Gastrocnemius medialis (tissue), 4 donors: ENCODE measurements at regions not wholly inside any gene's neighbourhood (a gene's known extent, or its start where the extent isn't known, plus 50 kb on each side); places are given as distances from the start of the nearest gene placed in this dataset.

ENCODE experiments used
- CTCF ChIP-seq, 5 experiments: fragments of 450-650 bp in 3 of 5; fragments of 200-600 bp in 2 of 5; sonication (generic) in 2 of 5; IDR thresholded peaks in 4 of 5; conservative IDR thresholded peaks in 1 of 5; 1 replicate in 4 of 5; 2 replicates in 1 of 5; pipeline ENCODE4 v1.5.1; 2016 to 2019; ENCODE audit warnings: antibody characterized with exemption in 5 of 5, mild to moderate bottlenecking in 3 of 5, moderate library complexity in 3 of 5
- POLR2A ChIP-seq, 2 donors: fragments of 450-650 bp; IDR thresholded peaks; one replicate each; pipeline ENCODE4 v1.6.1; 2017; ENCODE audit warnings: antibody characterized with exemption in 2 of 2, mild to moderate bottlenecking in 2 of 2, moderate library complexity in 2 of 2

GRCh38 chr5:39934830-39935229 lies 510.1 kb upstream of the DAB2 start:
- no peak for TF ChIP-seq CTCF (IDR thresholded peaks at IDR 0.05 in 4 of 5, conservative IDR thresholded peaks at IDR 0.05 in 1 of 5)
- no peak for TF ChIP-seq POLR2A (IDR thresholded peaks at IDR 0.05)
